ENCODE measurements at regions not wholly inside any gene's neighbourhood (a gene's known extent, or its start where the extent isn't known, plus 50 kb on each side); places are given as distances from the start of the nearest gene placed in this dataset.

DNA sequence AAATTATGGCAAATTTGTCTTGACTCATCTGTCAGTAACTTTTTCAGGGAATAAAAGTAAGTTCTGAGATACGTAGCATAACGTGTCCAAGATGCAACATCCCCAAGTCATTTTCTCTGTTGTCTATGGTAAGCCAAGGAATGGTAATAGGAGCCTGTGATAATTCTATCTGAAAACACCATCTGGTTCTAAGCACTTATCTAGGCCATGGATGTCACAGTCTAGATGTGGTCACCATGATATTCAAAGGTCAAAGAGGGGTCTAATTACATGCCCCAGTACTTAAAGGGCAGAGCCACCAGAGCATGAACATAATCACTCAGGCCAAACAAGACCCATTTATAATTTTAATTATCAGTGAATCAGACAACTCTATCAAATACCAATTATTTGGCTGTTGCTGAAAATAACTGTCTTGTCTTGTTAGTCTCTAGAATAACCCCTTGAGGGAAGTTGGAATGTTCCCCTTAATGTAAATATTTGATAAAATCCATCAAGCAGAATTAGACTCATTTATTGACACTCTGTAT lies 225.1 kb upstream of the MPPED2 start:
- no peak for DNase-seq

DNA sequence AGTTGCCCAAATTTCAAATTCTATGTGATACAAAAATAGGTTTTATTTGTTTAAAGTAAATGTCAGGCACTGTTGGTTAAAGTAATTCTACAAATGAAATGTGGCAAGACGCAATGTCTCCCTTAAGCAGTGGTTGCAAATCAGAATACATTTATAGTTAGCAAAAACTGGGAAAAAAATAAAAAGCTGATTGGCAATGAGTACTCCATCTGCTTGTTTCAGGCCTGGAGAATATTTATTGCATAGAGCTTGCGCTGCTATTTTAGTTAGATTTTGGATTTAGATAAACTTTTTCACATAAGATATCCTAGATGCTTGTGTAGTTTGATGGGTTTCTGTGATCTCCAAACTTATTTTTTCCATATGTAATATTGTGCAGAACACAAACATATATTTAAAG lies 224.0 kb upstream of the MPPED2 start:
- no peak for DNase-seq

DNA sequence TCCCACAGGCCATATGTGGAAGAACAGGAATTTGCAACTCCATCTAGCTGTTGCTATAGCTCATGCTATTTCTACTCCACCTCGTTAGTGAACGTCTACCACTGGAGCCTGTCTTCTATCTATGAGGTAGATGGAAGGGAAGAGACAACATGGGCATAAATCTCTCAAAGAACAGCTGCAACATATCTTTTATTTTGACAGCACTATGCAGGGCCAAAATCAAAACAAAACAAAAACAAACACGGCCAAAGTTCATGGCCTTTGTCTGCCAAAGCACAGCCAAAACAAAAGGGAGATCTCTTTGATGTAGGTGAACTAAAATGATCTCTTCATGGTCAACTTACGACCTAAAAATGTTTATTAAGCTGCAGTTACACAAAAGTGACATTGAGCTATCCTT lies 215.2 kb upstream of the MPPED2 start:
- DNase-seq: no peak

DNA sequence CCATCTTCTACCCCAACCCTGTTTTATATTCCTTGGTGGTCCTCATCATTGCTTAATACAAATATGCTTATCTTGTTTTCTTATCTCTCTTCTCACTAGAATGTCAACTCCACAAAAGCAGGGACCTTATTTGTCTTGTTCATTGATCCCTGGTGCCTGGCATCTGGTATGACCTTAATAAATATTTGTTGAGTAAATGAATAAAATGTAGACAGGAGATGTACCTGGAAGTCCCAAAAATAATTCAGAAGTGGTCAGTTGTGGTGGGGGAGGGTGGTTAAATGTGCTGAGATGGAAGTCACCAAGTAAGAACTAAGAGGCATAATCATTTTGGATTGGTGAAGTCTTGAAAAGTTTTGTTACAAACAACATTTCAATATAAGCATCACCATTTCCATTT lies 214.8 kb upstream of the MPPED2 start:
- DNase-seq: no peak

DNA sequence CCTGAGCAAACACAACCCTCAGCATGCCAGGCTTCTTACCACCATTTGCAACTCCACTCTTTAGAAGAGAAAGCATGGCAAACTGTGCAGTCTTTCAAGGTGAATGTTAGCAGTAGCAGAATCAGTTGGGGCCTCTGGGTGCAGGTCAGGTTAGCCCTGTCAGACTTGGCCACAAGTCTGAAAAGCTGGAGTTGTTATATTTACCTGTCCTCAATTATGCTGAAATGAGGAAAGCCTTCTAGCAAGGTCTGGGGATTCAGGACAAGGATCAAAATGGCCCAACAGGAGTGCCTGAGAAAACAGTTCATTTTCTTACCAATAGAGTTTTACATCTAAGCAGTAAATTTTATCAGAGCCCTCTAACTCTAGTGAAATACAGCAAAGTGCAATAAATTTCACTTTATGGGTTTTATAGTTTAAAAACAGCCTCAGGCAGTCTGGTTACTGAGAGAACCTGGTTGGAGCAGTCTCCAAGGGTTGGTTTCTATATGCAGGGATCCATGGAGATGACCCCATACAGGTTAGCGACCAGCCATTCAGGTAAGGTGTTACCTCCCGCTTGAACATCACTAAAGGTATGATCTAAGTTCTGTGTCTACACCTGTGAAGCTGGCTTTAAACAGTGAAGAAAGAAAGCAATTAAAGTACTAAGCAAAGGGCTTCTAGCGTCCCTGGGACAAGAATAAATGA lies 212.5 kb upstream of the MPPED2 start:
- no peak for DNase-seq

DNA sequence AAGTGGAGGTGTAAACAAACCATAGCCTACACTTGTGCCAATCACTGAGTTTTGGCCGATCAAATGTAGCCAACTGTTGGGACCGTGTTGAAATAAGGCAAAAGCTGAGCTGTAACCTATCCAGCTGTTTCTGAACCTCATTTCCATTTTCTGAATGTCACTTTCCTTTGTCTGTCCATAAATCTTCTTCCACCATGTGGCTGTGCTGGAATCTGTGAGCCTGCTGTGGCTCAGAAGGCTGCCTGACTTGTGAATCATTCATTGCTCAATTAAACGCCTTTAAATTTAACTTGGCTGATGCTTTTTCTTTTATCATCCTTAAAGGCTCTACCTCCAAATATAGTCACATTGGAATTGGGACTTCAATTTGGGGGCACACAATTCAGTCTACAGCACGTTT lies 203.1 kb upstream of the MPPED2 start:
- no peak for DNase-seq

DNA sequence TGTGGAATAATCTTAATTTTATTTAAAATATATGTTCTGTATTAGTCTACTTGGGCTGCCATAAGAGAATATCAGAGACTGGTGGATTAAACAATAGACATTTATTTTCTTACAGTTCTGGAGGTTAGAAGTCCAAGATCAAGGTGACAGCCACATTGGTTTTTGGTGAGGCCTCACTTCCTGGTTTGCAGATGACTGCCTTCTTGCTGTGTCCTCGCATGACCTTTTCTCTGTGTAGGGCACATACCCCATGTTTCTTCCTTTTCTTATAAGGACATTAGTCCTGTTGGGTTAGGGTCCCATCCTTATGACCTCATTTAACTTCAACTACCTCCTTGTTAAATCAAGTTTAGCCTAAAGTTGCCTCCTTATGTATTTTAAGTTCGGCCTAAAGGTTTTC lies 202.7 kb upstream of the MPPED2 start:
- no peak for DNase-seq

DNA sequence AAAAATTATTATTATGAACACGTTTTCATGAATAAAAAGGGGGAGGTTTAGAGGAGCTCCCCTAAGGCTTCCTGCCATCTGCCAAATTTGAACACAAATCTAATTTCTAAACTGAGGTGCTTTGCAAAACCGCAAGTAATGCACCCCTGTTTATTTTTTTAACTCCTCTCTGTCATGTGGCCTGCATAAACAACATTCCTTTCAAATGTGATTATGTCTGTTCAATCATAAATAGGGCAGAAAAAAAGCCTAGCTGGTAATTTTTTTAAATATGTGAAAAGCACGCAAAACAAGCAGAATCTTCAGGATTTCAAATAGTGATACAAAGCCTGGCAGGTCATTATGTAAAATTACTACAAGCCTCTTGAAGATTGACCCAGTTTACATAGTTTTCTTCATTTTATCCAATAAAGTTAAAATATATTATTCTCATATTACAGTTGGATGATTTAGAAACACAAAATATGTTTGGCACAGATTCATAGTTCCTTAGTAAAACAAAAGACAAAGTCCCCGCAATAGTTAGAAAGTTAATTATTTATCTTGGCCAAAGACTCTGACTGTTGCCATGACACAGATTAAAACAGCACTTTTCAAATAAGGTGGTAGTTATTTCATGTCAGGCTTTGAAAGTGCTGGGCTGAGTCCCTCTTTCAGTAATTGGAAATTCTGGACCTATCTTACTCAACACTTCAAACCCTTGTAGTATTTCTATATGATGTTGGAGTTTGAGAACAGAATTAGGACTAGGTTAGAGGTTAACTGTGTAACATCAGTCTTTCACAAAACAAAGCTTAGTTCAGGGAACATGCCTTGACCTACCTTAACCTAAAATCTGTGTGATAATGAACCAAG lies 200.3 kb upstream of the MPPED2 start:
- no peak for DNase-seq

DNA sequence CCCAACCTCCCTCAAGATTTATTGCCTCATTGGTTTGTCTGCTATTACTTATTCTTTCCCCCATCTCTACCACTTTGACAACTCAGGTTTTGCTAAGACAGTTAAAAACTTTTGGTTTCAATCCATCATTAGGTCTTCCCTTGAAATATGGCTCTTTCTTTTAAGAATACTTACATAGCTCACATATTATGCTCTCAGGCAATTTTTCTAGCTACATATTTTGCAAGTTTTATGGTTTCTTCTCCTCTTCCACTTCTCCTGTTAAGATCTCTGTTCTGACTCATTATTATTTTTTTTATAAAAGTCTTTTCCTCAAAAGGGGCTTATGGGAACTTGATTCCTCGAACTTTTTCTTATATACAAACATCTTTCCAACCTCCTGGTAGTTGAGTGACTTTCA lies 192.4 kb upstream of the MPPED2 start:
- DNase-seq: no peak

DNA sequence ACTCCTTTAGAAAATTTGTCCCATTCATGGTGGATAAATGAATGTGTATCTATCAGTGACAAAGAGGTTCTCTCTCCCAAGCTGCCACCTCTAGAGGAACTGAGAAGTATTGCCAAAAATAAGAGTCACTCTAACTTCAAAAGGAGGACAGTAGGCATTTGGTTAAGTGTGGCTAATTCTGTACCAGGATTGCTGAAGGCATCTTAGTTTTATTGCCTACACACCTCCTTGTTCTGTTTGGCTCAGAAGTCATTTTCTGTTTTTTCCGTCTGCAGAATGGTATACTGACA lies 189.0 kb upstream of the MPPED2 start:
- DNase-seq: no peak

DNA sequence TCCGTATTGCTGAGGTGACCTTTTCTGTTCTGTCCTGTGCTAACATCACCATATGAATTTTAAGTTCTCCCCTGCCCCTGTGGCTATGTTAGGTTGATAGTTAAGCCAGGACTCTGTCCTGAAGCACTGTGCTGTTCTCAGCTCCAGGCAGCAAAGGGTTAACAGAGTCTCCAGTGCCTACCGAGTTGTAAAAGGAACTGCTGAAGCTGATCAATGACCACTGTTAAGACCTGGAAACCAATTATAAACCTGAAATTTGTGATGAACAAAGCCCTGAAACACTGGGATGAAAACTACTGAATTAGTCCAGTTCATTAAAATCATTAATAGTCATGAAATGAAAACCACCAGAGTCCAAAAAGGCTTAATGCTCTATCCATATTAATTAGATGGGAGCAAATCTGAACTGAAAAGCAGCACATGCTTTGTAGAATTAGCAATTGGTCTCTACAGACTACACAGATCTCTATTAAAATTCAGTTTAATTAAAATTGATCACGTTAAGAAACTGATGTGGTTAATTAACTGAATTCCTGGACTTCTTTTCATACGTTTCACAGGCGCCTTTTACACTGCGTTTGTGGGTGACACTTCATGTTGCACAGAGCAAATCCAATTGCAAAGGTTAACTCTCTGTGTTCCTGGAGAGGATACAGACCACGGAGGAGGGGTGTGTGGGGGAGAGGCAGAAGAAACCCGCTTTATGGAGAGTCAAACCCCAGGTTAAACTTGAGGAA lies 188.5 kb upstream of the MPPED2 start:
- DNase-seq: no peak

DNA sequence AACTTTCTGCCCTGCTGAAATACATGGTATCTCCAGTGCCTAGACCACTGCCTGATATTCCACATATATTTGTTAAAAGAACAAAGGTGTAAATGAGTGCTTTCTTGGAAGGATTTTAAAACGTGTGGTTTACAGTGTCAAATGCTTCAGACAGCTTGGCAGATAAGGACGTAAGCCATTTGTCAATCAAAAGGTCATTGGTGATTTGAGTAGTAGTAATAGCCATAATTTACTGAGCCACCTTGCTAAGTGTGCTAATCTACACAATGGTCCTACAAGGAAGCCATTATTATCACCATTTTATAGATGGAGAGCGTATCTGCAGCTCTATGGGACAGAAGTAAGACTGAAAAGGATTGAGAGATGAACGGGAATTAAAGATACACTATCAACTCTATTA lies 186.8 kb upstream of the MPPED2 start:
- DNase-seq: no peak

DNA sequence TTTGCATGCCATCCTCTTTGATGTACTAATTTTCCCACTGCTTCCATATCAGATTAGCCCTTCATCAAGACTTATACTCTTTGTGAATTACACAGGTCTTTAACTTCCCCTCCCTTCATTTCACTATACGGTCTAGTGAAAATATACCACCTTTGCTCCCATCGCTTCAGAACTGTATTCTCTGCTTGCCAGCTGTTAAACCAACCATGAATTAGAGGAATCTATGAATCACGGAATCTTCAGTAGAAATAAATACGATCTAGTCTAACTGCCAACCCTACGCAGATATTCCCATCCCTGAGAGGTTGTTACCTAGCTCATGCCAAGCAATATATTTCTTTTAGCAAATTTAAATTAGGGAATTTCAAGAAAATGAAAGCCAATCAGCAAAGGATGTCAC lies 177.8 kb upstream of the MPPED2 start:
- no peak for DNase-seq

DNA sequence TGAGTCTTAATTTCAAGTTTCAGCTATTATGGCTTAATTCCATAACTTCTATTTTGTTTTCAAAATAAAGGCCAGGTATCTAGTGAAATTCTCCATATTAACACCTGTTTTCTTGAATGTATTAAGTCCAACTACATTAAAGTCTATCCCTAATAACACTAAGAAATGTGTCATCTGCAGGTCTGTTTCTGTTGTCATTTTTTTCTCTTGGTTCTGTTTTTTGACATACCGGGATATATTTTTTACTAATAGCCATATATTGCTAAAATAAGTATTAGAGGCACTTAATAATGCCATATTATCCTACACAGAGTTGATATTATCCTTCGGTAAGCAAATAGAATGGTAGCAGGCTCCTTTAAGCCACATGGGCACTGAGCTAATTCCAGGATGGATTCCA lies 176.0 kb upstream of the MPPED2 start:
- no peak for DNase-seq

DNA sequence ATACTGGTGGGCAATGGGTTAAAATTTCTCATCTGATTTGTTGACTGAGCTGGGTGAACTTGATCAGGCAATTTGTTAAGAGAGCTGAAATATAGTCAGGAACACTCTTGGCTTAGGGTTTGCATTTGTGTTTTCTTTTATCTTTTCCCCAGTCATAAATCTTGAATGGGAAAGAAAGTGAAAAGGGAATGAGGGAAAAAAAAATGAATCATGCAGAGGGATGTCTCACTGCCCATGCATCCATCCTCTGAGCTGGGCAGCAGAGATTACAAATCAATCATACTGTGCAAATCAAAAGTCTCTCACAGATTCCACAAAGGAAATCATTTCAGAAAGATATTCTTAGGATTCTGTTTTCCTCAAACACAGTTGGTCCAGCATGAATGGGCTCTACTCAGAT lies 174.2 kb upstream of the MPPED2 start:
- DNase-seq: no peak

DNA sequence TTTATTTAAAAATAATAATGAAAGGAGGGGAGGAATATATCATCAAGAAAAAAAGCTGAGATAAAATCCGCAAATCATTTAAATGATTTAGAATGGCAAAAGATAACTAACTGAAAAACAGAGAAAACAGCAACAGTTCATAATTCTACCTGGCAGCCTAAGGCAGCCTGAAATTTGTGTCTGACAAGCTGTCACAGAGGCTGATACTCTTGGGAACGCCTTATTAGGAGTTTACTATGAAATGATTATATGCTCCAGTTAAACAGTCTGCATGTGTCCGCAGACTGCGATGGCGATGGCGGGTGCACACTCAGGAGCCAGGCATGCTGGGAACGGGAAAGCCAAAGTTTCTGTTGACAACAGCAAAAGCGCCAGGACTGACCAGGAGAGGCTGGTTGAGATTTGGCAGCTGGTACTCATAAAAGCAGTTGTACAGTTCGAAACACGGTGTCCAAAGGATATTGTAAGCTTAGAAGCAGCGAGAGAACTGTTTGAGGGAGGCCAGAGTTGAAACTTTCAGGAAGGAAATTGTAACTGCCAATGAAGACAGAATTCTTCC lies 172.9 kb upstream of the MPPED2 start:
- no peak for DNase-seq

DNA sequence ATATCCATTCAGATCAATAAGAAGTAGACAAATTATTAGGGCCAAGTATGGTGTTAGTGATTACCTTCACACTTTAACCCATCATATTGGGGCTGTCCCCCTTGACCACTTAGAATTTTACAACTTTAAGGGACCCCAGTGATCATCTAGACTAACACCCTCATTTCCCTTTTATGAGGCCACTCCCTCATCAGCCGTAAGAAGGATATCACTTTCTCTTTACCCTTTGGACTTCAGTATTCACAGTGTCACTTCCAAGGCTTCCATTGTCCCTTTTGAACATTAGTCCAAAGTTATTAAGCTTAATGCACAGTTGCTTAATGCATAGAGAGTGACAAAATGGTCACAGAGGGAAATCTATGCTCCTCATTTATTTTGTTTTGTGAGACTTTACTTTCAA lies 172.4 kb upstream of the MPPED2 start:
- DNase-seq: no peak

DNA sequence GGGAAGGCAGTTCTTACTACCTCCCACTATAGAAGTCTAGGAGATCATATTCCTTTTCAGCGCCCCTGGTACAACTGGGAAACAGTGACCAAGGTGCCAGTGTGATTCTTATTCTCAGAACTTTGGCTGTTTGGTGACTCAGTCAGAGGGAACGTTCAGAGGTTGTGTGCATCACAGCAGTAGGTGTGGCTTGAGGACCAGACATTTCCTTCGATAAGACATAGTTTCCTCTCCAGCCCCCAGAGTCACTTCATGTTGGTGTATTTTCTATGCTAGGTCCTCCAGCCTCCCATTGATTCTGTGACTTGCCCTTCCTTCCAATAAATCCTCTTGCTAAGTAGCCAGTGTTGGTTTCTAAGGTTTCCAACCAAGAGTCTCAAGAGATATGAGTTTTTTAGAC lies 171.9 kb upstream of the MPPED2 start:
- no peak for DNase-seq

DNA sequence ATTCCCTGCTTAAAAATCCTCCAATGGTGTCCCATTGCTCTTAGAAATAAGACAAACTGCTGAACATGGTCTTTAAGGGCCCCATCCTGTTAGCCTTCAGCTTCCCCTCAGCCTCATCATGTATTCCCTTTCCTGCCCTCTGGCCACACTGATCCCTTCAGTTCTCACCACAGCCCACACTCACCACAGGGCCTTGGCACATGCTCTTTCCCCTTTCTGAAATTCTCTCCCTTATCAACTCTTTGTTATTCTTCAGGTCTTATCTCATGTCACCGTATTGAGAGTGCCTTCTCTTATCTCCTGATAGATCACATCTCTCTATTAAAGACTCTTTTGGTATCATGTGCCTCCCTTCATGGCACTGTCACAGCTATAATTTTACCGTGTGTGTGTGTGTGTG lies 167.8 kb upstream of the MPPED2 start:
- no peak for DNase-seq

DNA sequence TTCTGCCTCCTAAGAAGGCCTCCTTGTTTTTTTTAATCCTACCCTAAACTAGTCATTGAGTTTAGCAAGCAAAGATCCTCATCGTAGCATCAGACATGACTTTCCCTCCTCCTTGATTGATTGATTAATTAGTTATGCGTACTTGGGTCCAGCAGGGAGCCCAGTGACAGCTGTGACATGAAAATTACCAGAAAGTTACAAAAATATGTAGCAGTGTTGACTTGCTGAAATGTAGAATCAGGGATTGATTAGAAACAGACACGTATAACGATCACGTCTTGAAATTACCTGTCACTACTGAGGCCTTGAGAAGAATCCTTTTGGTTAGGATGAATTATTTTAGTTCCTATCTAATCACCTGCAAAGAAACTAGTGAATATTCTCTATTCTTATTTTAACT lies 167.4 kb upstream of the MPPED2 start:
- DNase-seq: no peak

DNA sequence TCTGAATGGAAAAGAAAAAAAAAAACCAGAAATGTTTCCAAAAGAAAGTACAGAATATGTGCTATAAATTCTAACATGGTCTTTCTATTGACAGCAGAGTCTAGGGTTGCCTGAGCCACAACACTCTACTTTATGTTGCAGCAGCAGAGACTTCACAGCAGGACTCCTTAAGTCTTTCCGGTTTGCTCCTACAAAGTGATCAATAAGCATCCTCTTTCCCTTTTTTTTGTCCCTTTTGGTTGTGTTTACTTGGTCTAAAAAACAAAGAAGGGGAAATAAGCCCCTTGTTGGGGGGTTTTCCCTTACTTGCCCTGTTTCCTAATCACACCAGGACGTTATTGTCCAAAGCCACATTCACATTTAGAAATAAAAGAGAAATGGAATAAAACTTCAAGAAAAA lies 163.1 kb upstream of the MPPED2 start:
- no peak for DNase-seq

DNA sequence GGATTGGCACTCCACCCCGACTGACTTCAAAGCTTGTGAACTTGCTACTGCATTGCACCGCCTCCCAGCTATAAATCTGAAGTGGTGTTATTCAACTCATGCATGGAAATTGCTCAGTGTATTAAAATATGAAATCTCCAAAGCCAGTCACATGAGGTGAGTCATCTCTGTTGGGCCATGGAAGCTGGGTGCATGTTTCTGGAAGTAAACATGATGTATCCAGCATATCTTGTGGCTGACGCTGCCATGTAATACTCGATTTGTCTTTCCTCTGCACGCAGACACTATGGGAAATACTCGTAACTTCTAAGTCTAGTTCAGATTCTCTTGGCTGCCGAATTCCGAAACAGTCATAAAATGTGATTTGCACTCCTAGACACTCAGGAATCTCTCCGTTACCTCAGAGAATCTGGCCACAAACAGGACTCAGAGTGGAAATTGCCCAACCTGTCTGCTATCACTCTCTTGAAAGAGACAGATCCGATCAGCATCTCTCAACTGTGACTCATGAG lies 154.9 kb upstream of the MPPED2 start:
- DNase-seq: no peak

DNA sequence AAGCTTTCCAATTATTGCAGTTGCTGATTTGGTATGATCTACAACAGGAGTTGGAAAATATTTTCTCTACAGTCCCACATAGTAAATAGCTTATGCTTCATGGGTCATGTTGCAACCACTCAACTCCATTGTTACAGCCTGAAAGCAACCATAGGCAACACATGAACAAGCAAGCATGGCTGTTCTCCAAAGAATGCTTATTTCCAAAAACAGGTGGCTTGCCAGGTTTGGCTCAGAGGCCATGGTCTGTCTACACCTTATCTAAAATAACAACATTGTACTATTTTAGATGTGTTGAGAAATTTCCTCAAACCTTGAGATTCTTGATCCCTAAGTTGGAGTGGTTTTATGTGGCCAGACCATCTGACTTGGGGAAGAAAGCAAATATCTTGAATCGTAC lies 153.9 kb upstream of the MPPED2 start:
- DNase-seq: no peak
